K562 (cell line): ENCODE measurements at regions not wholly inside any gene's neighbourhood (a gene's known extent, or its start where the extent isn't known, plus 50 kb on each side); places are given as distances from the start of the nearest gene placed in this dataset.

Experiments used
- ARHGAP35 ChIP-seq: fragments of 450-650 bp; IDR thresholded peaks from 2 replicates; pipeline ENCODE4 v1.6.1; 2018; ENCODE audit not compliant: partially characterized antibody
- CEBPB ChIP-seq: fragments of 450-650 bp; IDR thresholded peaks from 2 replicates; pipeline ENCODE4 v1.6.1; 2016; ENCODE audit warnings: missing genetic modification characterization, missing compliant biosample characterization
- CEBPG ChIP-seq, 3 experiments: fragments of 200-800 bp in 1 of 3; sonication (Bioruptor generic) in 1 of 3; sonication (generic) in 1 of 3; formaldehyde crosslinking in 1 of 3; IDR thresholded peaks in 2 of 3; conservative IDR thresholded peaks in 1 of 3; 2 replicates each; pipeline versions ENCODE4 v1.6.1 to v1.8.0; 2016 to 2022; ENCODE audit warnings: missing compliant biosample characterization in 2 of 3, missing genetic modification characterization in 2 of 3, mild to moderate bottlenecking in 1 of 3, missing genetic modification reagents in 1 of 3
- ESRRB ChIP-seq: fragments of 250-450 bp; sonication (Bioruptor Pico); IDR thresholded peaks from 2 replicates; pipeline ENCODE4 v1.5.0; 2020; ENCODE audit warnings: mild to moderate bottlenecking, moderate library complexity, borderline replicate concordance
- ETS2 ChIP-seq: IDR thresholded peaks from 2 replicates; pipeline ENCODE4 v1.6.1; 2016; ENCODE audit warnings: borderline replicate concordance, missing genetic modification characterization, mild to moderate bottlenecking, moderate library complexity, missing compliant biosample characterization; ENCODE audit not compliant: poor library complexity, severe bottlenecking
- EZH2 ChIP-seq: IDR thresholded peaks from 2 replicates; pipeline ENCODE4 v1.6.1; 2012; ENCODE audit warnings: low read depth, mild to moderate bottlenecking, inconsistent platforms, low read length, borderline replicate concordance
- MBD2 ChIP-seq: sonication (generic); IDR thresholded peaks from 2 replicates; pipeline ENCODE4 v1.6.1; 2016; ENCODE audit warnings: low read depth, borderline replicate concordance
- MLLT1 ChIP-seq, 2 experiments: fragments of 450-650 bp; IDR thresholded peaks; 2 replicates each; pipeline ENCODE4 v1.6.1; 2016
- PHB ChIP-seq: fragments of 250-450 bp; sonication (Bioruptor Pico); IDR thresholded peaks from 2 replicates; pipeline ENCODE4 v1.5.0; 2021
- SMC3 ChIP-seq: conservative IDR thresholded peaks from 2 replicates; pipeline ENCODE4 v1.6.1; 2011; ENCODE audit warnings: low read depth, low read length, improper control_type of control experiment; ENCODE audit not compliant: insufficient read depth
- SNIP1 ChIP-seq: fragments of 450-650 bp; IDR thresholded peaks from 2 replicates; pipeline ENCODE4 v1.7.1; 2017; ENCODE audit warnings: low read depth, mild to moderate bottlenecking
- SP2 ChIP-seq: IDR thresholded peaks from 2 replicates; pipeline ENCODE4 v1.6.1; 2011; ENCODE audit warnings: mild to moderate bottlenecking, low read depth, low read length, moderate library complexity; ENCODE audit not compliant: poor library complexity, severe bottlenecking; ENCODE audit errors: extremely low read depth
- TFE3 ChIP-seq: fragments of 450-650 bp; formaldehyde crosslinking; IDR thresholded peaks from 2 replicates; pipeline ENCODE4 v1.4.0; 2020; ENCODE audit warnings: mild to moderate bottlenecking, mixed read lengths
- VEZF1 ChIP-seq: fragments of 200-800 bp; sonication (Bioruptor generic); IDR thresholded peaks from 2 replicates; pipeline ENCODE4 v1.6.1; 2017; ENCODE audit warnings: missing genetic modification characterization, missing compliant biosample characterization
- ZBTB34 ChIP-seq: fragments of 250-450 bp; sonication (Bioruptor Pico); IDR thresholded peaks from 2 replicates; pipeline ENCODE4 v1.8.0; 2021; ENCODE audit warnings: mild to moderate bottlenecking, moderate library complexity
- ZFX ChIP-seq: sonication (generic); formaldehyde crosslinking; IDR thresholded peaks from 2 replicates; pipeline ENCODE4 v1.8.0; 2022; ENCODE audit warnings: mild to moderate bottlenecking, missing genetic modification reagents, moderate library complexity
- ZNF184 ChIP-seq: sonication (generic); formaldehyde crosslinking; IDR thresholded peaks from 2 replicates; pipeline ENCODE4 v1.5.0; 2020; ENCODE audit warnings: missing genetic modification reagents
- ZNF655 ChIP-seq: fragments of 250-450 bp; sonication (Bioruptor Pico); IDR thresholded peaks from 2 replicates; pipeline ENCODE4 v1.5.0; 2021

GRCh38 chr18:70421471-70422390, 132.9 kb downstream of the SOCS6 start (continued):
- TF ChIP-seq VEZF1 (CRISPR knock-in tag): peak; percentile 95
- no peak for TF ChIP-seq CEBPB
- no peak for TF ChIP-seq MLLT1 (IDR thresholded peaks at IDR 0.05)
- no peak for TF ChIP-seq MBD2
- TF ChIP-seq SP2: no peak
- no peak for TF ChIP-seq SMC3
- TF ChIP-seq ZFX (CRISPR knock-in tag): no peak
- no peak for TF ChIP-seq PHB
- no peak for TF ChIP-seq ZBTB34
- no peak for TF ChIP-seq ZNF184 (CRISPR knock-in tag)
- TF ChIP-seq CEBPG (CRISPR knock-in tag; IDR thresholded peaks at IDR 0.05): no peak
- 0 out of 4 replicates have a peak, but pooled peaks of 1 of the 2 experiments have one; percentile 8 for TF ChIP-seq CEBPG (tag; conservative IDR thresholded peaks at IDR 0.05 in 1 of 2, IDR thresholded peaks at IDR 0.05 in 1 of 2)
- TF ChIP-seq ZNF655 (CRISPR knock-in tag): no peak
- TF ChIP-seq ETS2 (tag): no peak
- no peak for TF ChIP-seq ESRRB
- TF ChIP-seq EZH2: no peak
- no peak for TF ChIP-seq SNIP1
- no peak for TF ChIP-seq TFE3 (CRISPR knock-in tag)
- TF ChIP-seq ARHGAP35: no peak
